ENCODE measurements at regions not wholly inside any gene's neighbourhood (a gene's known extent, or its start where the extent isn't known, plus 50 kb on each side); places are given as distances from the start of the nearest gene placed in this dataset.

DNA sequence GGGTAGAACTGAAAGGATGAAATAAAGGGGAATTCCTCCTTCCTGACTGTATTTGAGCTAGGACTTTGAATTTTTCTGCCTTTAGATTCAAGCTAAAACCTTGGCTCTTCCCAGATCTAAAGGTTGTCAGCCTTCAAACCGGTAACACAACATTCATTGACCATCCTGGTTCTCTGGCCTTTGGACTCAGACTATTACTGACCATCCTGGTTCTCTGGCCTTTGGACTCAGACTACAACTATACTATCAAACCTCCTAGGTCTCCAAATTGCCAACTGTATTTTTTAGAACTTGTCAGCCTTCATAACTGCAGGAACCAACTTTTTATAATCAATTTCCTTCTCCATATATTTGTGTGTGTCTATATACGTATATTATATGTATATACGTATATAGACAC, 140.6 kb upstream of the RBMY1B start:
- no peak for DNase-seq

- no peak for DNase-seq
Observed at GRCh38 chrY:21394116-21394515, 117.0 kb upstream of the RBMY1B start.

- peak; percentile 58 for DNase-seq
Observed at GRCh38 chrY:21422221-21422620, 88.9 kb upstream of the RBMY1B start.

DNA sequence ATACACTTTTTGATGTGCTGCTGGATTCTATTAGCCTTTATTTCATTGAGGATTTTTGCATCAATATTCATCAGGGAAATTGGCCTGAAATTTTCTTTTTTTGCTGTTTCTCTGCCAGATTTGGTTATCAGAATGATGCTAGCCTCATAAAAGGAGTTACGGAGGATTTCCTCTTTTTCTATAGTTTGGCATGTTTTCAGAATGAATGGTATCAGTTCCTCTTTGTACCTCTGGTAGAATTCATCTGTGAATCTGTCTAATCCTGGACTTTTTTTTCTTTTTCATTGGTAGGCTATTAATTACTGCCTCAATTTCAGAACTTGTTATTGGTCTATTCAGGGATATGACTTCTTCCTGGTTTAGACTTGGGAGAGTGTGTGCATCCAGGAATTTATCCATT, 70.6 kb upstream of the RBMY1B start:
- peak; percentile 60 for DNase-seq

GRCh38 chrY:21453644-21454043, 57.5 kb upstream of the RBMY1B start:
- DNase-seq, result no peak

GRCh38 chrY:21454133-21454532, 57.0 kb upstream of the RBMY1B start:
- DNase-seq, result no peak

DNA sequence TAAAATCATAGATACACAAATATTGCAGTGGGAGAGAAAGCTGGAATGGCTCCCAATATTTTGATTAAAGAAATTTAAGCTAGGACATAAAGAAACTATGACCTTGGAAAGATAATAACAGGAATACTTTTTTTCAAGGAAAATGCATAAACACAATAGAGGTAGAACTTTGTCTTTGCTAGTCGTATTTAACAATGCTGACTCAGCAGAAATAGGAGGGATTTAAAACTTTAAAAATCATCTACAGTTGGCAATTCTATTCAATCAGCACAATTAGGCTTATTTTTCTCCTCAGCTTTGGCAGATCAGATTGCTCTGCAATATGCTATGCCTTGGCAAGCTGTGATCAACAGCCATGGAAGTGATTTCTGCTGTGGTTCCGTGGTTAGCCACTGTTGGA, 51.5 kb upstream of the RBMY1B start:
- no peak for DNase-seq

Data from MV-4-11 (cell line).